ENCODE measurements at regions not wholly inside any gene's neighbourhood (a gene's known extent, or its start where the extent isn't known, plus 50 kb on each side); places are given as distances from the start of the nearest gene placed in this dataset.

GRCh38 chr15:81968691-81969090 lies 77.1 kb downstream of the MEX3B start:
- no peak for DNase-seq (ENCODE audit: low spot score)
- Mint-ChIP-seq H3K27ac (ENCODE audit: unreplicated experiment) (no peak overlapping the region), H3K9me3 (ENCODE audit: low read depth) (peaks cover 4% of the 10 kb centered on the region), H3K36me3 (ENCODE audit: low read depth) (peaks cover 6% of the 10 kb centered on the region), H3K4me3 (ENCODE audit: unreplicated experiment) (no peak overlapping the region), H3K27me3 (ENCODE audit: low read depth) (no peaks in the 10 kb centered on the region), H3K4me1 (ENCODE audit: low read depth) (no peaks in the 10 kb centered on the region)
- no peak for TF ChIP-seq CTCF (IDR thresholded peaks at IDR 0.05)

GRCh38 chr15:81966631-81967030 lies 79.2 kb downstream of the MEX3B start:
- no peak for DNase-seq (ENCODE audit: low spot score)
- Mint-ChIP-seq H3K9me3 (ENCODE audit: low read depth) (peaks cover 4% of the 10 kb centered on the region), H3K27me3 (ENCODE audit: low read depth) (no peaks in the 10 kb centered on the region), H3K4me3 (ENCODE audit: unreplicated experiment) (no peak overlapping the region), H3K36me3 (ENCODE audit: low read depth) (peaks cover 6% of the 10 kb centered on the region), H3K4me1 (ENCODE audit: low read depth) (no peaks in the 10 kb centered on the region), H3K27ac (ENCODE audit: unreplicated experiment) (no peak overlapping the region)
- no peak for TF ChIP-seq CTCF (IDR thresholded peaks at IDR 0.05)

- Mint-ChIP-seq H3K4me1 (ENCODE audit: low read depth) (no peaks in the 10 kb centered on the region), H3K36me3 (ENCODE audit: low read depth) (peaks cover 4% of the 10 kb centered on the region), H3K4me3 (ENCODE audit: unreplicated experiment) (no peak overlapping the region), H3K27ac (ENCODE audit: unreplicated experiment) (no peak overlapping the region), H3K27me3 (ENCODE audit: low read depth) (no peaks in the 10 kb centered on the region), H3K9me3 (ENCODE audit: low read depth) (peaks cover 4% of the 10 kb centered on the region)
- DNase-seq (ENCODE audit: low spot score), result no peak
- no peak for TF ChIP-seq CTCF (IDR thresholded peaks at IDR 0.05)
Measured at GRCh38 chr15:81962482-81962881, 83.3 kb downstream of the MEX3B start.

GRCh38 chr15:81959196-81959595 lies 86.6 kb downstream of the MEX3B start:
- H3K27ac Mint-ChIP-seq (ENCODE audit: unreplicated experiment), result no peak overlapping the region
- no peak overlapping the region for H3K4me3 Mint-ChIP-seq (ENCODE audit: unreplicated experiment)
- H3K9me3 Mint-ChIP-seq (ENCODE audit: low read depth), result no peaks in the 10 kb centered on the region
- H3K27me3 Mint-ChIP-seq (ENCODE audit: low read depth), result no peaks in the 10 kb centered on the region
- peaks cover 7% of the 10 kb centered on the region for H3K4me1 Mint-ChIP-seq (ENCODE audit: low read depth)
- no peak for TF ChIP-seq CTCF (IDR thresholded peaks at IDR 0.05)
- no peaks in the 10 kb centered on the region for H3K36me3 Mint-ChIP-seq (ENCODE audit: low read depth)
- DNase-seq (ENCODE audit: low spot score), result no peak

- TF ChIP-seq CTCF (IDR thresholded peaks at IDR 0.05), result no peak
Measured at GRCh38 chr15:81957698-81958097, 88.1 kb downstream of the MEX3B start.

More at GRCh38 chr15:81957698-81958097, 88.1 kb downstream of the MEX3B start:
- no peaks in the 10 kb centered on the region for H3K27me3 Mint-ChIP-seq (ENCODE audit: low read depth)
- H3K27ac Mint-ChIP-seq (ENCODE audit: unreplicated experiment), result no peak overlapping the region
- DNase-seq (ENCODE audit: low spot score), result no peak
- no peak overlapping the region for H3K4me3 Mint-ChIP-seq (ENCODE audit: unreplicated experiment)
- H3K4me1 Mint-ChIP-seq (ENCODE audit: low read depth), result peaks cover 11% of the 10 kb centered on the region
- H3K9me3 Mint-ChIP-seq (ENCODE audit: low read depth), result no peaks in the 10 kb centered on the region
- no peaks in the 10 kb centered on the region for H3K36me3 Mint-ChIP-seq (ENCODE audit: low read depth)

Measured in chondrocyte (in vitro differentiated cells).